NCI-H510A treated with DMSO at 0.1 percent for 48 hours (cell line): ENCODE measurements at regions not wholly inside any gene's neighbourhood (a gene's known extent, or its start where the extent isn't known, plus 50 kb on each side); places are given as distances from the start of the nearest gene placed in this dataset.
"Not testable (repeated sequence)": the region's sequence is repeated elsewhere in the genome, so short reads cannot be mapped to it uniquely, and the experiment has no call there.

Source experiments
- DNase-seq: peaks from one replicate; lab custom pipeline; 2025; lab: John Stamatoyannopoulos, UW

DNA sequence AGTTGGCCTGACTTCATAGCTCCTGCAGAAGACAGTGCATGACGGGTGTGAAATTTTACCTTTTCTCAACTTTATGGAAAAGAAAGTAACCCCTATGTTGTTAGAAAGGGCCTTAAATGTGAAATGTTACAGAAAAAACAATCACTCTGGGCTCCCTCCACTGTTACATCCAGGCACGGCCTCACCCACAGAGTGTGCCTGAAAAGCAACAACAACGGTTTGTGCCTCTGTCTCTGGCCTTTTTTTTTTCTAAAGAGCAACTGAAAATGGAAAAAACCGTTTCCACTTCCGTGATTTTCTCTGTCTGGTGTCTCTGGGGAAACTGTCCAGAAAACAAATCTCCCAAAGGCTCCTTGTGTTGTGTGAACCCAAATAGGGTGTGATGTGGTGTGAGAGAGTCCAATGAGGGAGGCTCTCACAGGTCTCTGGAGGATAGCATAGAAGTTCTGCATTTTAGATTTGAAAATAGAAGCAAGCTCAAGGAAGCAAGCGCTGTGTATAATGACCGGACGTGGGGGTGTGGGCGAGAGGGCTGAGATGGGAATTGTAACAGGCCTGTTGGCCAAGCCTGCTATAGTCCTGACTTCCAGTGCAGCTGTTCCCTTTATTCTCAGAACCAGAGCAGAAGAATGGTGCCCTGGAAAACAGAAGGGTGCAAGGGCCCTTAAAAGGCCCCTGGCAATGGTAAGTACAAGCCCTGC, 221.8 kb upstream of the TUT7 start:
- no peak for DNase-seq

DNA sequence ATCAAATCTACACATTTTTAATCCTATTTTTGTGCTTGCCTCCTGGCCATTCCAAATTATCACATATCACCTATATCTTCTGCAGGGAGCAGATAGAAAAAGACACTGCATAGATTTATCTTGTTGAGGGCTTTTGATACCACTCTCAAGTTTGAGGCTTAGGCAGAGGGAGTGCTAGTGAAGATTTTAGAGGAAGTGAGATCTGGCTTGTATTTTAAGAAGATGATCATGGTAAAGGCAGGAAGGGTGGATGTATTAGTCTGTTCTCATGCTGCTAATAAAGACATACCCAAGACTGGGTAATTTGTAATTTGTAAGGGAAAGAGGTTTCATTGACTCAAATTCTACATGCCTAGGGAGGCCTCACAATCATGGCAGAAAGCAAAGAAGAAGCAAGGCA, 220.9 kb upstream of the TUT7 start:
- no peak for DNase-seq

DNA sequence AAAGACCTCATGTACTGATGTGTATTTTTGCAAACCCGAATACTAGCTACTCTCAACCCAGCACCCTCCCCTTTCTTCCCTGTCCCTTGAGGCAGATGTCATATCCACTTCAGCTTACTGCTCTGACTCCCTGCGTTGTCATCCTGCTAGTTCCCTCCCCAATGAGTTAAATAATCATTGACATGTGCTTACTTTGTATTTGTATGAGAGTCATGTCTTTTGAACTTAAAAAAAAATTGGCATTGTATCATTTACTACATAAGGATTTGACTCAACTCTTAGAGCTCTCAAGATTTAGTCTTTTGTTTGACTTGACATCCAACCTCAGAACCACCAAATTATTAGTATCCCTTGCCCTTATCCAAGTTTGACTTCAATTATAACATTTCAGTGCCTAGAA, 219.7 kb upstream of the TUT7 start:
- DNase-seq = no peak

DNA sequence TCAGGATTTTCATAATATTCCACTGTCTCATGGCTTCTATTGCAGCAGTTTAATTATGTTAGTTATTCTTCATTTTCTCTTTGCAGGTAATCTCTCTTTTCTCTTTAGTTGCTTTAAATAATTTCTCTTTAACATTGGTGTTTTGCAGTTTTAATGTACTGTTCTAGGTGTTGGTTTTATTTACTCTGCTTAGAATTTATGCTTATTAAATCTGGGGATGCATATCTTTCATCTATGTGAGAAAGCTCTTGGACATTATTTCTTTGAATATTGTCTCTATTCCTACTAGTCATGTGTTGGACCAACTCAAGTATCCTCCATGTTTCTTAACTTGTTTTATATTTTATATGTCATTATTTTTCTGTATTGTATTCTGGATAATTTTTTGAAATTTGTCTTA, 218.7 kb upstream of the TUT7 start:
- DNase-seq = no peak

DNA sequence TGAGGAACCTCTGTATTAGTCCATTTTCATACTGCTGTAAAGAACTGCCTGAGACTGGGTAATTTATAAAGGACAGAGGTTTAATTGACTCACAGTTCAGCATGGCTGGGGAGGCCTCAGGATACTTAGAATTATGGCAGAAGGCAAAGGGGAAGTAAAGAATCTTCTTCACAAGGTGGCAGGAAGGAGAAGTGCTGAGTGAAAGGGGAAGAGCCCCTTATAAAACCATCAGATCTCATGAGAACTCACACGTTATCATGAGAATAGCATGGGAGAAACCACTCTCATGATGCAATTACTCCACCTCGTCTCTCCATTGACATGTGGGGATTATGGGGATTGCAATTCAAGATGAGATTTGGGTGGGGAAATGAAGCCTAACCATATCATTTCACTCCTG, 211.4 kb upstream of the TUT7 start:
- DNase-seq = not testable (repeated sequence)

DNA sequence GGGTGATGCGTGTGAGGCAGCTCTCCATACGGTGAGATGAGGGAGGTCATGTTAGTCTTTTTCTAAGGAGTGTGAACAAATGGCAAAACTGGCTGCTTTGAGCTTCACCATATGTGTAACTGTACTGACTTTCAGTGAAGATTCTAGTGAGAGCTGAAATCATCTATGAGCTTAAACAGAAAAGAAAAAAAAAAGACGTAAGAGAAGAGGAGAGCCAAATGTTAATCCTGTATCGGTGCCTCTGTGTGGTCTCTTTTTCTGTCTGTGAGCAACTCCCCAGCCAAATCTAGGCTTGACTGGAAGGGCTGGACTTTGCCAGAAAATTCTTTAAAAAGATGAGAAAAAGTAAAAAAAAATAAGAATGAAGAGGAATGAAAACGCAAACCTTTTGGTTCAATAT, 209.7 kb upstream of the TUT7 start:
- no peak for DNase-seq

DNA sequence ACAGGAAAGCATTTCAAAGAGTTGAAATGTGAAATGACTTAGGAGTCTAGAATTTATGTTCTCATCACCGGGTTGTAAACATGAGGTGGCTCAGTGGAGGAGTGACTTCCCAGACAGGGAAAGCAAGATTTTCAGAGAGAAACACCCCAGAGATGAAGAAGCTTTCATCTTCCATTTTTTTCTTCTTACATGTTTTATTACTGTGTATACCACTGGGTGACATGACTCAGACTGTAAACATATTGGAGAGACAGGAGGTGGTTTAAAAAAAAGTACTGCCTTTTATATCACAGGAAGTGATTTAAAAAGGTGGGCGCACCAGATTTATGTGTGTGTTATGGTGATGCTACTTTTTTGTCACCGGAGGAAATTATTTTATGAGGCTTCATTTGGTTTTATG, 209.1 kb upstream of the TUT7 start:
- no peak for DNase-seq

DNA sequence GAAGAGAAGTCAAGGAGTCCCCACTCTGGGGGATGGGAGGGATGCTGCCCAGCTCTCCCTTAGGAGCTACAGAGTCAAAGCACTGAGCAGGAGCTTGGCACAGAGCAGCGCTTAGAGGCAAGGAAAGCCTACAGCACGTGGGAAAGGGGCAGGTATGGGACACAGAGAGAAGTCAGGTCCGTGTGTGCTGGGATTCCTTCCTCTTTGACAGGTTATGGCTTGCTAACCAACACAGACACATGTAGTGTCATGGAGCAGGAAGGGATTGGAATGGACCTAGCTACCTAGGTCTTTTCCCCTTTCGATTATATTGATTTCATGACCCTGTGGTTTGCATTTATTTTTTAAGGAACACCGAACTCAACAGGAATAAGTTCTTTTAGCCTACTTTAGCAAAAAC, 208.5 kb upstream of the TUT7 start:
- DNase-seq = no peak

DNA sequence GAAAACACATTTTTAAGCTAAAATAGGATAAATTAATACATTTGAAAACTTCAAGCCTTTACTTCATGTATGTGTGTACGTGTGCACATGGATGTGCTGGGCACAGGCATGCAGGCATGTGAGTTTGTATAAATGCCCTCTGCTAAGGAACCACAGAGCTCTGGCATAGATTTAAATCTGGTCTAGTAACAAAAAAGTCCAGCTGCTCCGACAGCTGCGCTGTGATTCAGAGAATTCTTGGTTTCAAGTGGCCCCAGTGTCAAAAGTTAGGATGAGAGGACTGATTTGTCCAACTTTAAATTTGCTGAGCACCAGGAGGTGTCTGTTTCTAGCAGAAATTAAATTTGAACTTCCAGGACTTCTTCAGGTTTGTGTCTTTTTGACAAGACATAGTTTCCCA, 203.7 kb upstream of the TUT7 start:
- no peak for DNase-seq

DNA sequence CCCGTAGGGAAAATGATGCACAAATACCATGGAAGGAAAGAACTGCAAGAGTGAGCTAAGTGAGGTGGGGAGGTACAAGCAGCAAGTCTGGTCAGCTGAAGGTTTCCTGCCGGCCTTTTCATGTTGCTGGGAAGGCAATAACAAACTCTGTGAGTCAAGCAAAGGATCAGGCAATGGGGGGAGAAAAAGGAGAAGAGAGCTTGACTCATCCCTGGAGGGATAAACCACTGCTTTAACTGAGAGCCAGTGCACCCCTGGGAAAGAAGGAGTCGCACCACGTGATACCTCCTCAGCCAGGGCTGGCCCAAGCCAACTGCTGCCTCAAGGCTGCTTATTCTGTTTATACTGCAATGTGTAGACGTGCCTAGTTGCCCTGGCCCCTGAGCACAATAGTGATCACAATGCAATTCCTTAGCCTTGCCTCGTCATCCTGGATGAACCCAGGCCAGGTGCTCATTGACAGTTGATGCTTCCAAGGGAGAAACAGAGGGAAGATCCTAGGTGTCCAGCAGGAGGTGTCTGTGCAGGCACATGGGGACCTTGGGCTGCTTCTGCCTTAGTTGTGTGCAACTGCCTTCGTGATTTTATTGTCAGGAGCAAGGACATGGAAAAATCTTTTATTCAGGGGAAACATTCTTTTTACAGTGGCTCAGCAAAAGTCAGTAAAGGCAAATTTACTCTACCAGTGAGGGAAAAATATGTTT, 203.0 kb upstream of the TUT7 start:
- no peak for DNase-seq

DNA sequence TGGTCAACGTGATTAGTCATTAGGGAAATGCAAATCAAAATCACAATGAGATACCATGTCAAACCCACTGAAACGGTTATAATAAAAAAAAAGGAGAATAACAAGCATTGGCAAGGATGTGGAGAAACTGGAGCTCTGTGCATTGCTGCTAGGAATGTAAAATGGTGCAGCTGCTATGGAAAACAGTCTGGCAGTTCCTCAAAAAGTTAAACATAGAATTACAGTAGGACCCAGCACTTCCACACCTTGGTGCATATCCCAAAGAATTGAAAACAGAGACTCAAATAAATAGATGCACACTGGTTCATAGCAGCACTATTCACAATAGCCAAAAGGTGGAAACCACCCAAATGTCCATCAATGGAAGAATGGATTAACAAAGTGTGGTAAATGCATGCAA, 201.5 kb upstream of the TUT7 start:
- no peak for DNase-seq

DNA sequence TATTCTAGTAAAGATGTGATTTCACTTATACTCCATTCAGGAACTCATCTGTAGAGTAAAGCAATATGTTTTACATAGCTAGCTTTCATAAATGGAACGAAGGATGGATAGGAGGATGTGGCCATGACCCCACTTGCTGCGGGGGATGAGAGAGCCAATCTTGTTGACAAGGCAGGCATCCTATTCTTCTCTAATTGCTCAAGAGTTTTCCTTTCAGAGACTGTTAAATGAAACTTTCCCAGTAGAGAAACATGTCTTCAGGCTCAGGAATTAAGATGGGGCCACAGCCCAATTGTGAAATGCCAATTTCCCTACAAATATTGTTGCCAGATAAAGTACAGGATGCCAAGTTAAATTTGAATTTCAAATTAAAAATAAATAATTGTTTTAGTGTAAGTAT, 196.2 kb upstream of the TUT7 start:
- DNase-seq = no peak

DNA sequence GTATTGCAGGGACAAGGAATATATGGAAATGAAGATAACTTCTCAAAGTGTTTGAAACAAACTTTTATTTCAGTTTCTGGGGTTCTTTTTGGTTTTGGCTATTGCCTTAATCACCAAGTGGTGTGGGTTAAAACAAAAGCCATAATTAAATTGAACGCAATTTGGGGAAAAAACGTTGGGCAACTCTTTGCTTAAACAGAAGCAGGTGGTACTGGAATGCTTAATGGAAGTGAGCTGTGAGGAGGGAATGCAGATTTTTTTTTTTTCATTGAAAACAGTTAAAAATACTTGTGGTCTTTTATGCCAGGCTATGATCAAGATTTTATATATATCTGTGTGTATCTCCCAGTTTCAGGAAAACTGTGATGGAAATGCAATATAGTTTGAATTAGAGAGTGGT, 195.7 kb upstream of the TUT7 start:
- DNase-seq = no peak

DNA sequence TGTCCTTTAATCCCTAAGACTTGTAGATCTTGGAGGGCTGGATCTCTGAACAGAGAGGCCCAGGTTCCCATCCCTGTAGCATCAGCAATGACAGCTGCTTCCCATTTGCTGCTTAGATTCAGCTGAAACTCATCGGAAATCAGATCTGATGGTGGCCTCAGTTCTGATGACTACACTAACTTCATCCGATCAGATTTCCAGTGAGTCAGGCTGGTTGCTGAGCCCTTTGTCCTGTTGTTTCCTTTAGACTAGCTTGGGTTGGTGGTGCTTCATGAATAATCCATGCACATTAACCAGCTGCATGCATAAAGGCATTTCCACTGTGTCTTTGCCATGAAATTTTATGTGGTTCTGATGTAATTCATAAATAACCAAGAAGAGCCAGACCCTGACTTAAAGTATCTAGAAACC, 195.2 kb upstream of the TUT7 start:
- no peak for DNase-seq

DNA sequence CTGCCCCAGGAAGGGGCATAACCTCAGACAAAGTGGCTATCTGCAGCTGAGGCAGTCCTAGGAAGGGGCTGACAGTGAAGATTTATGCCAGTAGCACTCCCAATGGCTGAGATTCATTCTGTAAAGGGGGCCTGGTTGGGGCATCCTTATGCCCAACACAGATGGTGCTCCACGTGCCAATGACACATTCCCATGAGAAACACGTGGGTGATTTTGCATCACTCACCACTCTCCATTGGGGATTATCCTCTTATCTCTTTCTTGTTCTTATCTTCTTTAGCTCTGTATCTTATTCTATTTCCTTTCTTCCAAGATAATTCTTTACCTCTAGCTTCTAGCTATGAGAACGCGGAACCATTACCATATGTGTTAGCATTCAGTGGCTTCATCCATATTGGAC, 194.0 kb upstream of the TUT7 start:
- no peak for DNase-seq

DNA sequence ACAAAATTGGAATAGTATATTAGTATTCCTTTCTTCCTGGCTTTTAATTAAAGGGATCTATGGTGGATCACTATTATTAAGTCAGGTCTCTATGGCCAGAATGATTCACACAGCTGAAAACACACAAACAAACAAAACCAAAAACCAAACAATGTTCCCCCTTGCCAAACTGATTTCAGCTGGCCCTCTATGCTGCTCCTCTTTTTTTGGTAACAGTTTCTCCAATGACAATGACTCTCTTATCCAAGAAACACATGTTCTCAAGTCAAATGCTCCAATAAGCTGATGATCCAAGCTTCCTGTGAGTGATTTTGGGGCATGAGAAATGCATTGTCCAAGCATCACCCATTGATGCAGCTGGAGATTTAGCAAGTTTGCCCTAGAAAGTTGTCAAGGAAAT, 193.4 kb upstream of the TUT7 start:
- no peak for DNase-seq

DNA sequence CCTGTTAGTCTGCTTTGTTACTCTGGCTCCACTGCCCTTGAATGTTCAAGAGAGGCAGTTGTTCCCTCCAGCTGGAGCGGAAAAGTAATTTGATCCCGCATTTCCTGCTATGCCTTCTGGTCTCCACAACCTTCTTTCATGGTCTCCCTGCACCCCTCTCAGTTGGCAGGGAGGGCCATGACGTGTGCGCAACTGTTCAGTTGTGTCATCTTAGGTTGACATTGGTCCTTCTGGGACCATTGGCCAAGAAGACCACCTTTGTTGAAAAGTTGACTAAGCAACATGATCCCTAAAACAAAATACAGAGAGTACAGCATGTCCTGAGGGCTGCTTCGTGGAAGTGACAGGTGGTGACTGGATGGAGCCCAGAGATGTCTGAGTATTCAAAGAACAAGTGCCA, 192.5 kb upstream of the TUT7 start:
- DNase-seq = no peak

DNA sequence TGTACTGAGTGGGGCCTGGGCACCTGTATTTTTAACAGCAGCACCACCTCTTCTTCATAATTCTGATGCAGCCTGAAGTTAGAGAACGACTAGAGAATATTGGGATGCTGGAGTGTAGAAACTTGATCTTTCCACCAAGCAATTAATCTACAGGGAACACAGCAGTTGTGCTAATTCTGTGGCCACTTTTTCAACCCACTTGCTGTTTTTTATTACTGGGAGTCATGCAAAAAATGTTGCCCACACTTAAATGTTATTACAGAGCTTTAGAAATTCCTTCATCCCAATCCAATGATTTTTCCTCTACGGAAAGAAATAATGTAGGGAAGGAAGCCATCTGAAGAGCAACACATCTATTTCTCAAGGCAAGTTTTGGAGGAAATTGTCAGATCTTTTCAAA, 190.9 kb upstream of the TUT7 start:
- DNase-seq = no peak

DNA sequence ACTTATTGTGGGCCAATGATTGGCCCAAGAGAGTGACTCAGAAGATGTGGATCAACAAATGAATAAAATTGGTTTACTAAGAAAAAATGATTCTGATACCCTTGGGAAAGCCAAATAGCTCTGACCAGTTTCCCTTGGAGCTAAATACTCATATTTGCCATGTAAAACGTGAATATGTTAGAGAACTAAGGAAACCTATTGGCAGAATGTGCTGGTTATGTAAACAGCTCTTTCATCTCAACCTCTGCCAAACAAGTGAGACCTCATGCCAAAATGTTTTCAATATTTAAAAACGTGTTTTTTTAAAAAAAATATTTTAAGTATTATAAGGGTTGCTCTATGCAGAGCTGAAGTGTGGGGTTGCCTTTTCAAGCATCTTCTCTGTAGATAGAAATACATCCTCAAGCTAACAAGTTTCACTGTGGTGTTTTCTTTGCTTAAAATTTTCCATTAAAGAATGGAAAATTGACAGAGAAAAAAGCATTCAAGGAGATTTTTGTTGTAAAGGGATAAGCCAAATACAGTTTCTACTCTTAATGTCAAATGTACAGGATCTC, 186.9 kb upstream of the TUT7 start:
- DNase-seq = no peak

DNA sequence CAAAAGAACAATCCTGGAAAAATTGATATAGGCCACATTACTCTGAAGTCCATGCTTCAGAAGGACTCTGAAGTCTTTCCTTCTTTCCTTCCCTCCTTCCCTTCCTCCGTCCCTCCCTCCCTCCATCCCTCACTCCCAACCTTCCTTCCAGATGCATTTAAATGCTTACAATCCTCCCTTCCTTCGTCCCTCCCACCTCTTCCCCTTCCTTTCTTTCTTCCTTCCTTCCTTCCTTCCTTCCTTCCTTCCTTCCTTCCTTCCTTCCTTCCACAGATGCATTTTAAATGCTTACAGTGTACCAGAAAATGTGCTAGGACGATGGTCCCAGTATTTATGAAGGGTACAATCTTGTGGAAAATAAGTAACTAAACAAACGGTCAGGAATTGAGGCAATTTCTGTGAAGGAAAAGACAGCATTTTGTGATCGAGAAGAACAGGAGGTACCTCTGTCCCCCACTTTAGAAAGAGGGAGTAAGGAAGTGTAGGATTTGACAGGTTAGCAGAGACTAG, 181.3 kb upstream of the TUT7 start:
- DNase-seq = no peak

DNA sequence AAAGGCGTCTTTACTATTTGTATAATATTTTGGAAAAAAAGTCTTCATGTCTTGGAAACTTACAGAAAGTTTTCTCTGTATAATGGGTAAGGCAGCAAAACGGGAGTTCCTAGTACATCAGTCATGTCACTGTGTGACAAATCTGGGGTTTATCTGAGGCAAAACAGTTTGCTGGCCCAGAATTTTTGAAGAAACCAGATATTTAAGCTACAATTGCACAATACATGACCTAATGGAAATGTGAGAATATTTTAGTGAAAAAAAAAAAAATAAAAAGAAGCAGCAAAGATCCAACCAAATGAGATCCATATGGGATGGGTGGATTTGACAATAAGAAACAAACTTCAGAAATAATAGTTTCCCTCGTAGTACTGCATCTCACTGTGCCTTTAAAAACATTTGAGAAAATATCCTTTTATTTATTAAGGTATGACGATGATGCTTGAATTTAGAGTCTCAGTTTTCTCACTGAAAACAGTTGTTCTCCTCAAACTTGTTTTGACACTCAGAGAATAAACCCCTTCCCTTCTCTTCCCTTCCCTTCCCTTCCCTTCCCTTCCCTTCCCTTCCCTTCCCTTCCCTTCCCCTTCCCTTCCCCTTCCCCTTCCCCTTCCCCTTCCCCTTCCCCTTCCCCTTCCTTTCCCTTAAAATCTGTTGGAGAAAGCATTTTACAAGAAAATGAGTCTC, 180.5 kb upstream of the TUT7 start:
- DNase-seq = no peak

DNA sequence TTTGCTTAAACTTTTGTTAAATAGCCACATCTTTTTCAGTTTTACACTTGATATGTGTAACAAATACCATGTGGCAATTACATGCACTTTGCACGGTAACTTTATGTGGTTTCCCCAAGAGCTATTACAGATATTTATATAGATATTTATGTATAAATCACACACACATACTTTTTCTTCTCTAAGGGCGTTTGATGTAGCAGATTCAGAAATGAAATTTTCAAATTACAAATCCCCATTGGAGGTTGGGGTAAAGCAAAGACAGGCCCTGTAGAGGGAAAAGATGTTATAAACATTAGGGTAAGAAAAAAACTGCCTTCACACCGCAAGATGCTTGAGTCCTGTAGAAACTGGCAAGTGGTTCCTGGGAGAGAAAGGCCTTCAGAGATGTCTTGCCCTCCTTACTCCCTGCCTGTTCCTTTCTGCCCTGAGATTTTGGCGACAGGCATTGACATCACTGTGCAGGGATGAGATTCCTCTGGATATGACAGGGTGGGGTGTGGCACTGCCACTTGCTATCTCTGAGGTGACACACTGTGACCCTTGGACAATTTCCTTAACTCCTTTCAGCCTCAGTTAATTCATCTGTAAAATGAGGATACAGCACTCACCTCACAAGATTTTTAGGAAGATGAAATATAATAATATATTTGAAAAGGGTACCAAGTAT, 177.9 kb upstream of the TUT7 start:
- no peak for DNase-seq
